A549 (cell line): ENCODE measurements at regions not wholly inside any gene's neighbourhood (a gene's known extent, or its start where the extent isn't known, plus 50 kb on each side); places are given as distances from the start of the nearest gene placed in this dataset.

ENCODE experiments used
- ATAC-seq, 2 experiments: fragments of 200-7000 bp in 1 of 2; fragments of >200 bp in 1 of 2; cut with Nextera tagmentation in 1 of 2; cut with Tn5 transposase in 1 of 2; 3 replicates each; pipeline versions ENCODE4 v1.8.0 to v1.9.1; 2018 to 2020; ENCODE audit warnings: mild to moderate bottlenecking in 1 of 2, moderate library complexity in 1 of 2
- CTCF ChIA-PET: fragments of 300-600 bp; sonication (Branson Sonifier 250); formaldehyde crosslinking; extraction: SDS; loops from one replicate; lab custom pipeline; 2021; ENCODE audit warnings: antibody characterized with exemption, inconsistent platforms; lab: Yijun Ruan, JAX
- POLR2A ChIA-PET: fragments of 350-600 bp; formaldehyde crosslinking; extraction: SDS; loops from one replicate; lab custom pipeline; 2021; ENCODE audit warnings: antibody characterized with exemption, inconsistent platforms; lab: Yijun Ruan, JAX
- DNase-seq, 2 experiments: peaks; one replicate each; pipeline versions ENCODE4 v3.0.0 to v3.0.0-alpha.2; 2011 to 2016; ENCODE audit warnings: low read depth in 1 of 2, low spot score in 1 of 2
- FAIRE-seq: peaks from 2 replicates; lab custom pipeline; 2011; peaks lifted over from hg19 to GRCh38; lab: Jason Lieb, UNC
- H3K27ac ChIP-seq, 2 experiments: fragments of >200 bp; sonication (Bioruptor Twin); formaldehyde crosslinking; 3 replicates each; pipeline ENCODE4 v1.5.1; 2016 to 2017
- H3K4me1 ChIP-seq: fragments of >200 bp; sonication (Bioruptor Twin); formaldehyde crosslinking; 3 replicates; pipeline ENCODE4 v1.6.1; 2016
- H3K4me2 ChIP-seq: fragments of >200 bp; sonication (Bioruptor Twin); formaldehyde crosslinking; 3 replicates; pipeline ENCODE4 v1.6.1; 2016
- H3K4me3 ChIP-seq: fragments of >200 bp; sonication (Bioruptor Twin); formaldehyde crosslinking; 3 replicates; pipeline ENCODE4 v1.5.1; 2016
- H3K9me3 ChIP-seq: fragments of >200 bp; sonication (Bioruptor Twin); formaldehyde crosslinking; 3 replicates; pipeline ENCODE4 v1.6.1; 2016
- CHD4 ChIP-seq: fragments of 200-600 bp; sonication (generic); IDR thresholded peaks from 2 replicates; pipeline ENCODE4 v1.6.1; 2016; ENCODE audit warnings: antibody characterized with exemption, mild to moderate bottlenecking, borderline replicate concordance
- E2F6 ChIP-seq: IDR thresholded peaks from 2 replicates; pipeline ENCODE4 v1.6.1; 2012; ENCODE audit warnings: low read depth, borderline replicate concordance
- EHMT2 ChIP-seq: fragments of 200-600 bp; sonication (generic); IDR thresholded peaks from 2 replicates; pipeline ENCODE4 v1.6.1; 2016; ENCODE audit warnings: antibody characterized with exemption, low read depth, mild to moderate bottlenecking, moderate library complexity
- GATA3 ChIP-seq: IDR thresholded peaks from 2 replicates; pipeline ENCODE4 v1.6.1; 2012; ENCODE audit warnings: borderline replicate concordance
- HDAC2 ChIP-seq: fragments of 200-600 bp; sonication (generic); IDR thresholded peaks from 2 replicates; pipeline ENCODE4 v1.6.1; 2016
- HEYL ChIP-seq: fragments of 250-450 bp; sonication (Bioruptor Pico); IDR thresholded peaks from 2 replicates; pipeline ENCODE4 v1.8.0; 2021; ENCODE audit warnings: mild to moderate bottlenecking, moderate library complexity
- HOXB13 ChIP-seq: fragments of 250-450 bp; sonication (Bioruptor Pico); IDR thresholded peaks from 2 replicates; pipeline ENCODE4 v1.5.0; 2020; ENCODE audit warnings: low read depth, mild to moderate bottlenecking, moderate library complexity
- JUNB ChIP-seq: fragments of >200 bp; sonication (Bioruptor Twin); formaldehyde crosslinking; IDR thresholded peaks from 2 replicates; pipeline ENCODE4 v1.6.1; 2016
- MAZ ChIP-seq: fragments of 150-350 bp; IDR thresholded peaks from 2 replicates; pipeline ENCODE4 v1.6.1; 2014; ENCODE audit warnings: antibody characterized with exemption, low read depth, low read length, borderline replicate concordance
- MYC ChIP-seq: IDR thresholded peaks from 2 replicates; pipeline ENCODE4 v1.6.1; 2012; ENCODE audit warnings: mild to moderate bottlenecking, inconsistent platforms, low read length, improper control_type of control experiment, borderline replicate concordance
- NR3C1 ChIP-seq: fragments of >200 bp; sonication (Bioruptor Twin); formaldehyde crosslinking; IDR thresholded peaks from 3 replicates; pipeline ENCODE4 v1.6.1; 2017
- RAD21 ChIP-seq, 2 experiments: fragments of >200 bp in 1 of 2; sonication (Bioruptor Twin) in 1 of 2; formaldehyde crosslinking in 1 of 2; IDR thresholded peaks in 1 of 2; conservative IDR thresholded peaks in 1 of 2; 2 replicates in 1 of 2; 3 replicates in 1 of 2; pipeline ENCODE4 v1.6.1; 2012 to 2018; ENCODE audit warnings: inconsistent platforms in 1 of 2
- RARB ChIP-seq: fragments of 250-450 bp; sonication (Bioruptor Pico); IDR thresholded peaks from 2 replicates; pipeline ENCODE4 v1.8.0; 2021; ENCODE audit warnings: mild to moderate bottlenecking, moderate library complexity
- RNF2 ChIP-seq: fragments of 200-600 bp; sonication (generic); IDR thresholded peaks from 2 replicates; pipeline ENCODE4 v1.6.1; 2016; ENCODE audit warnings: low read depth, mild to moderate bottlenecking, antibody characterized with exemption, moderate library complexity, borderline replicate concordance
- SMC3 ChIP-seq: fragments of >200 bp; sonication (Bioruptor Twin); formaldehyde crosslinking; IDR thresholded peaks from 3 replicates; pipeline ENCODE4 v1.6.1; 2018; ENCODE audit warnings: inconsistent platforms
- SREBF2 ChIP-seq: fragments of 450-650 bp; IDR thresholded peaks from 2 replicates; pipeline ENCODE4 v1.6.1; 2014; ENCODE audit warnings: mild to moderate bottlenecking, moderate library complexity
- USF2 ChIP-seq: fragments of 450-650 bp; IDR thresholded peaks from 2 replicates; pipeline ENCODE4 v1.6.1; 2014; ENCODE audit warnings: antibody characterized with exemption
- ZC3H11A ChIP-seq: fragments of 450-650 bp; IDR thresholded peaks from 2 replicates; pipeline ENCODE4 v1.6.1; 2014; ENCODE audit warnings: antibody characterized with exemption, mild to moderate bottlenecking
- WGBS: methylation state at CpG from one replicate; pipeline ENCODE4 v1.1.6; 2017; ENCODE audit errors: missing lambda C conversion rate; 5-methylcytosine and 5-hydroxymethylcytosine counted together
- TF ChIP-seq, protein P1 (sequence below): fragments of 200-600 bp; sonication (generic); IDR thresholded peaks from 2 replicates; pipeline ENCODE4 v1.6.1; 2016; ENCODE audit warnings: antibody characterized with exemption, mild to moderate bottlenecking, moderate library complexity

GRCh38 chrX:73289039-73289438 lies 74.4 kb upstream of the NAP1L2 start:
- peak in 1 of 2 experiments; percentile 4 for DNase-seq

DNA sequence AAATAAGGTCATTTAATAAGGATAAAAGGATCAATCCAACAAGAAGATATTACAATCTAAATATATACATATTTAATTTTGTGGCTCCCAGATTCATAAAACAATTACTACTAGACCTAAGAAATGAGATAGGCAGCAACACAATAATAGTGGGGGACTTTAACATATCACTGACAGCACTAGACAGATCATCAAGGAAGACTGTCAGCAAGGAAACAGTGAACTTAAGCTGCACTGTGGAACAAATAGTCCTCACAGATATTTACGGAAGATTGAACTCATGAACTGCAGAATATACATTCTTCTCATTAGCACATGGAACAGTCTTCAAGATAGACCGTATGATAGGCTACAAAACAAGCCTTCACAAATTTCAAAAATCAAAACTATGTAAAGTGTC lies 56.1 kb upstream of the NAP1L2 start:
- no peak for ATAC-seq
- TF ChIP-seq NR3C1, result no peak
- no peak for TF ChIP-seq CHD4
- TF ChIP-seq SREBF2, result no peak
- TF ChIP-seq EHMT2, result no peak
- TF ChIP-seq HEYL (CRISPR knock-in tag), result no peak
- TF ChIP-seq HDAC2, result no peak
- TF ChIP-seq USF2, result no peak
- TF ChIP-seq MYC, result no peak
- POLR2A ChIA-PET, result no interaction called here
- no peak overlapping the region for H3K4me2 ChIP-seq
- 9% methylated on average over 2 of the region's 2 CpGs for WGBS
- FAIRE-seq, result no peak
- H3K9me3 ChIP-seq, result no peaks in the 10 kb centered on the region
- no peak for DNase-seq
- no peak overlapping the region for H3K4me3 ChIP-seq
- no peak overlapping the region for H3K27ac ChIP-seq
- CTCF ChIA-PET, result no interaction called here
- H3K4me1 ChIP-seq, result no peaks in the 10 kb centered on the region

More at GRCh38 chrX:73289039-73289438, 74.4 kb upstream of the NAP1L2 start:
- no peak for ATAC-seq
- Histone ChIP-seq H3K27ac (no peak overlapping the region), H3K4me1 (no peaks in the 10 kb centered on the region), H3K9me3 (no peaks in the 10 kb centered on the region), H3K4me2 (no peak overlapping the region), H3K4me3 (no peak overlapping the region)
- whole genome bisulfite sequencing, result 64% methylated on average over 7 of the region's 7 CpGs
- ChIA-PET POLR2A (no interaction called here), CTCF (no interaction called here)
- FAIRE-seq, result no peak
- TF ChIP-seq MAZ (no peak), RAD21 (conservative IDR thresholded peaks at IDR 0.05 in 1 of 2, IDR thresholded peaks at IDR 0.05 in 1 of 2) (peak in 1 of 2 experiments; percentile 20; a peak in 1 of 5 replicates)

GRCh38 chrX:73268463-73268862 lies 53.8 kb upstream of the NAP1L2 start:
- FAIRE-seq (no peak), ATAC-seq (no peak), DNase-seq (no peak)
- no peaks in the 10 kb centered on the region for H3K9me3 ChIP-seq
- ChIA-PET CTCF (no interaction called here), POLR2A (no interaction called here)
- no peaks in the 10 kb centered on the region for H3K4me1 ChIP-seq
- 0% methylated on average over 1 of the region's 1 CpG for WGBS
- no peak overlapping the region for H3K4me3 ChIP-seq
- no peak overlapping the region for H3K27ac ChIP-seq
- no peak overlapping the region for H3K4me2 ChIP-seq
- TF ChIP-seq ZC3H11A (no peak), HOXB13 (CRISPR knock-in tag) (no peak), JUNB (no peak), RARB (CRISPR knock-in tag) (no peak), E2F6 (no peak), SMC3 (no peak), GATA3 (no peak), CHD4 (no peak), NR3C1 (no peak), RNF2 (no peak)
- TF ChIP-seq, protein P1, sequence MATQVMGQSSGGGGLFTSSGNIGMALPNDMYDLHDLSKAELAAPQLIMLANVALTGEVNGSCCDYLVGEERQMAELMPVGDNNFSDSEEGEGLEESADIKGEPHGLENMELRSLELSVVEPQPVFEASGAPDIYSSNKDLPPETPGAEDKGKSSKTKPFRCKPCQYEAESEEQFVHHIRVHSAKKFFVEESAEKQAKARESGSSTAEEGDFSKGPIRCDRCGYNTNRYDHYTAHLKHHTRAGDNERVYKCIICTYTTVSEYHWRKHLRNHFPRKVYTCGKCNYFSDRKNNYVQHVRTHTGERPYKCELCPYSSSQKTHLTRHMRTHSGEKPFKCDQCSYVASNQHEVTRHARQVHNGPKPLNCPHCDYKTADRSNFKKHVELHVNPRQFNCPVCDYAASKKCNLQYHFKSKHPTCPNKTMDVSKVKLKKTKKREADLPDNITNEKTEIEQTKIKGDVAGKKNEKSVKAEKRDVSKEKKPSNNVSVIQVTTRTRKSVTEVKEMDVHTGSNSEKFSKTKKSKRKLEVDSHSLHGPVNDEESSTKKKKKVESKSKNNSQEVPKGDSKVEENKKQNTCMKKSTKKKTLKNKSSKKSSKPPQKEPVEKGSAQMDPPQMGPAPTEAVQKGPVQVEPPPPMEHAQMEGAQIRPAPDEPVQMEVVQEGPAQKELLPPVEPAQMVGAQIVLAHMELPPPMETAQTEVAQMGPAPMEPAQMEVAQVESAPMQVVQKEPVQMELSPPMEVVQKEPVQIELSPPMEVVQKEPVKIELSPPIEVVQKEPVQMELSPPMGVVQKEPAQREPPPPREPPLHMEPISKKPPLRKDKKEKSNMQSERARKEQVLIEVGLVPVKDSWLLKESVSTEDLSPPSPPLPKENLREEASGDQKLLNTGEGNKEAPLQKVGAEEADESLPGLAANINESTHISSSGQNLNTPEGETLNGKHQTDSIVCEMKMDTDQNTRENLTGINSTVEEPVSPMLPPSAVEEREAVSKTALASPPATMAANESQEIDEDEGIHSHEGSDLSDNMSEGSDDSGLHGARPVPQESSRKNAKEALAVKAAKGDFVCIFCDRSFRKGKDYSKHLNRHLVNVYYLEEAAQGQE, result no peak
